Sigmoid colon (tissue), 4 donors: ENCODE measurements at regions not wholly inside any gene's neighbourhood (a gene's known extent, or its start where the extent isn't known, plus 50 kb on each side); places are given as distances from the start of the nearest gene placed in this dataset.

Source experiments
- CTCF ChIP-seq, 4 experiments: fragments of 450-650 bp in 3 of 4; fragments of 200-600 bp in 1 of 4; IDR thresholded peaks; one replicate each; pipeline ENCODE4 v1.5.1; 2016 to 2019; ENCODE audit warnings: antibody characterized with exemption in 4 of 4, mild to moderate bottlenecking in 3 of 4, moderate library complexity in 2 of 4
- EP300 ChIP-seq, 4 donors: sonication (generic); formaldehyde crosslinking; IDR thresholded peaks; one replicate each; pipeline ENCODE4 v1.6.1; 2017; ENCODE audit warnings: antibody characterized with exemption in 4 of 4
- POLR2A ChIP-seq, 2 donors: fragments of 450-650 bp; IDR thresholded peaks; one replicate each; pipeline ENCODE4 v1.6.1; 2016; ENCODE audit warnings: antibody characterized with exemption in 2 of 2, mild to moderate bottlenecking in 2 of 2, moderate library complexity in 2 of 2
- POLR2AphosphoS5 ChIP-seq, 4 donors: sonication (generic); formaldehyde crosslinking; IDR thresholded peaks; one replicate each; pipeline ENCODE4 v1.6.1; 2017; ENCODE audit warnings: antibody characterized with exemption in 4 of 4

GRCh38 chr18:51480407-51481261 lies 283.2 kb upstream of the MEX3C start:
- TF ChIP-seq CTCF (IDR thresholded peaks at IDR 0.05) (no peak), POLR2AphosphoS5 (IDR thresholded peaks at IDR 0.05) (no peak), POLR2A (IDR thresholded peaks at IDR 0.05) (no peak), EP300 (IDR thresholded peaks at IDR 0.05) (no peak)
